ENCODE measurements at regions not wholly inside any gene's neighbourhood (a gene's known extent, or its start where the extent isn't known, plus 50 kb on each side); places are given as distances from the start of the nearest gene placed in this dataset.

DNA sequence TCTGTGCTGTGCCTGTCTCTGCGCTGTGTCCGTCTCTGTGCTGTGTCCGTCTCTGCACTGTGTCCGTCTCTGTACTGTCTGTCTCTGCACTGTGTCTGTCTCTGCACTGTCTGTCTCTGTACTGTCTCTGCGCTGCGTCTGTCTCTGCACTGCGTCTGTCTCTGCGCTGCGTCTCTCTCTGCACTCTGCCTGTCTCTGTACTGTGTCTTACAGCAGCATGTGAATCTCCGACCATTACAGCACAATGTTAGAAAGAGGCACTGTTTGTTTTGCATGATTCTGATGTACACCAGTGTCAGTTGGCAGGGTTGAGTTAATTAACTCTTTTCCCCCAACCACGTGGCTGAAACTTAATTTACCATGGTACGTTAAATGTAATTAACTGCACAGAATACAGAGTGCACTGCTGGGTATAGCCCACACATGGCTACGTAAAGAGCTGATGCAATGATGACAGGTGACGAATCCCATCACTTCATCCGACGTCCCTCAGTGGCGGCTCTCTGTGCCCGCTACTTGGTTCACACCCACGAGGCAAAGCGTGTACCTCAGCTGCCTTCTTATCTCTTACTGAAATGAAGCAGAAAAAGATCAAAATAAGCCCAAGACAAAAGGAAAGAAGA lies 127.7 kb upstream of the SFSWAP start:
- FAIRE-seq (no peak), DNase-seq (ENCODE audit: insufficient read length, low spot score) (no peak)
- TF ChIP-seq TAF1 (IDR thresholded peaks at IDR 0.05; ENCODE audit: low read depth, low read length) (no peak), POU2F2 (IDR thresholded peaks at IDR 0.05; ENCODE audit: low read depth, low read length) (no peak), POLR2A (IDR thresholded peaks at IDR 0.05; ENCODE audit: low read depth, low read length) (no peak), SPI1 (IDR thresholded peaks at IDR 0.05; ENCODE audit: low read depth, low read length) (no peak), POLR2AphosphoS5 (IDR thresholded peaks at IDR 0.05; ENCODE audit: low read depth, low read length) (no peak), PAX5 (IDR thresholded peaks at IDR 0.05; ENCODE audit: insufficient read depth, low read length, severe bottlenecking) (no peak)

DNA sequence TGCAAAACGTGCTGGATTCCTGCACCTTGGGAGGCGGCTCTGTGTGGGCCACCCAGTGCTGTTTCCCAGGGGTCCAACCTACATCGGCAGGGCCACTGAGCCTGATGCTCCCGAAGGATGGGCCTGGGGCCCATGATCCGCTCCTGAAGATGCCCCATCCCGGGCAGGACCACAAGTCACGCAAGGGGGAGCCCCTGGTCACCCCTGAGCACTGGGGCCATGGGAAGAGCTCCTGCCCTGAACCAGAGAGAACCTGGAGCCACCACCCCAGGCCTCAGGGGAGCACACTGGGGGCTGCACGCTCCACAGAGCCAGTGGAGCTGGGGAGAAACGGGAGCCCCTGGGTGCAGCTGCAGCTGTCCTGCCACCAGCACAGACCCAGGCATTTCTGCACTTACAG lies 124.6 kb upstream of the SFSWAP start:
- DNase-seq (ENCODE audit: insufficient read length, low spot score) (no peak), FAIRE-seq (no peak)
- TF ChIP-seq POLR2A (IDR thresholded peaks at IDR 0.05; ENCODE audit: low read depth, low read length) = no peak
- TF ChIP-seq PAX5 (IDR thresholded peaks at IDR 0.05; ENCODE audit: insufficient read depth, low read length, severe bottlenecking) = no peak

DNA sequence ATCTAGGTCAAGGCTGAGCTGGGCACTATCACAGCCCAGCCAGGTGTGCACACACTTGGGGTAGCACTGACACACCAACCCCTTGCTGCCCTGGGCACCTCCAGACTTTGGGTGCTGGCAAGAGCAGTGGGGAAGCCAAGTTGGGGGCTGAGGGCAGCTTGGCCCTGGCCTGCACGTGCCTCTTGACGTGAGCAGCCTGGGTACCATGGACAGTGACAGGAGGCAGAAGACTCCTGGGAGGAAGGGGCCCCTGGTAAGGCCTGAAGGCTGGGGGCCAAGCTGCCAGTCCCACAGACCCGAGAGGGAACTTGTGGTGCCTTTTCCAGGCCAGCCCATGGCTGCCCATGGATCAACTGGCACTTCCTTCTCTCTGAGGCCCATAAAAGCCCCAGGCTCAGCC lies 124.1 kb upstream of the SFSWAP start:
- FAIRE-seq = no peak
- DNase-seq (ENCODE audit: insufficient read length, low spot score) = no peak

DNA sequence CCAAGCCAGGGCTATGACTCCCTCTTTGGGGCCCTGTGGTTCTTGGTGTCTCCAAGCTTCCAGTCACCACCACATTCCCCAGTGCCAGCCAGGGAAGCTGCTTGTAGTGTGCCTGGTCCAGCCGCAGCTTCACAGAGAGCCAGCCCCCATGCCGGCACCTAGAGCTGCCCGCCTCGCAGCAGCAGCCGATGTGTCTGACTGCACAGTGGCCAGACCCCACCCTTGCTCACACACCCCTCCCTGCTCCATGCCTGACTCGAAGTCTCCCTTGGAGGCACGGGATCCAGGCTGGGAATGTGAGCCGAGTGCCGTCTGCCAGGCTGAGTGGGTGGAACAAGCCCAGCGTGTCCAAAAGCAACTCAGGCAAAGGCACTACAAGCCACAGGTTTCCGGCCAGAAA lies 123.3 kb upstream of the SFSWAP start:
- no peak for TF ChIP-seq TAF1 (IDR thresholded peaks at IDR 0.05; ENCODE audit: low read depth, low read length)
- DNase-seq (ENCODE audit: insufficient read length, low spot score) = no peak
- FAIRE-seq = no peak

More for the DNA sequence above, 124.1 kb upstream of the SFSWAP start:
- no peak for TF ChIP-seq POLR2A (IDR thresholded peaks at IDR 0.05; ENCODE audit: low read depth, low read length)
- no peak for TF ChIP-seq SPI1 (IDR thresholded peaks at IDR 0.05; ENCODE audit: low read depth, low read length)
- TF ChIP-seq POU2F2 (IDR thresholded peaks at IDR 0.05; ENCODE audit: low read depth, low read length) = no peak
- no peak for TF ChIP-seq POLR2AphosphoS5 (IDR thresholded peaks at IDR 0.05; ENCODE audit: low read depth, low read length)
- no peak for TF ChIP-seq PAX5 (IDR thresholded peaks at IDR 0.05; ENCODE audit: insufficient read depth, low read length, severe bottlenecking)
- no peak for TF ChIP-seq TAF1 (IDR thresholded peaks at IDR 0.05; ENCODE audit: low read depth, low read length)

DNA sequence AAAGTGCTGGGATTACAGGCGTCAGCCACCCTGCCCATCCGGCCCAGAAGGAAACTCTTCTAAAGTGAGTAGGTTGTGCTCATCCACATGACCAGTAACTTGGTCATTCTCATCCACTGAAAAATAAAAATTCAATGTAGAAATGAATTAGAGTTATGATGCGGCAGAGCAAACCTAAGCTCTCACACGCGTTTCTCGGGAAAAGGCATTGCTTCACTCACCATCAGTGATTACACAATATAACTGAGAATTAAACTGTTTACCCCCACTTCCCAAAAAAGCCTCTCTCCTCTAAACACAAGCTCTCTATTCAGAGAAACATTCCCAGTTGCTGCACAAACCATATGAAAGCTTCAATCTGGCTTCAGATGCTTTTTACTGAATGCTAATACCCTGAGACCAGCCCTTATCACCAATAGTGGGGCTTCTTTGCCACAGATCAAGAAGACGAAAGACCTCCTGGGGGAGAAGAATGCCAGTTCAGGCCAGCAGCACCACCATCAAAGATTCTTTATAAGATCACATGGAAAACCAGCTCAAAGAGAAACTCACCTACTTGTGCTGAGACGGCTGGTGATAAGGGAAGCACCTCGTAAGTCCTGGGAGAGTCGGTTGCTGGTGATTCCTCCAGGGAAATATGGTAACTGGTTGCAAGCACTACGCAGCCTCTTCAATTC lies 121.5 kb upstream of the SFSWAP start:
- TF ChIP-seq POLR2A (IDR thresholded peaks at IDR 0.05; ENCODE audit: low read depth, low read length) = no peak
- no peak for TF ChIP-seq POLR2AphosphoS5 (IDR thresholded peaks at IDR 0.05; ENCODE audit: low read depth, low read length)
- no peak for TF ChIP-seq PAX5 (IDR thresholded peaks at IDR 0.05; ENCODE audit: insufficient read depth, low read length, severe bottlenecking)
- TF ChIP-seq POU2F2 (IDR thresholded peaks at IDR 0.05; ENCODE audit: low read depth, low read length) = no peak
- TF ChIP-seq TAF1 (IDR thresholded peaks at IDR 0.05; ENCODE audit: low read depth, low read length) = no peak
- no peak for TF ChIP-seq SPI1 (IDR thresholded peaks at IDR 0.05; ENCODE audit: low read depth, low read length)
- FAIRE-seq (no peak), DNase-seq (ENCODE audit: insufficient read length, low spot score) (no peak)

DNA sequence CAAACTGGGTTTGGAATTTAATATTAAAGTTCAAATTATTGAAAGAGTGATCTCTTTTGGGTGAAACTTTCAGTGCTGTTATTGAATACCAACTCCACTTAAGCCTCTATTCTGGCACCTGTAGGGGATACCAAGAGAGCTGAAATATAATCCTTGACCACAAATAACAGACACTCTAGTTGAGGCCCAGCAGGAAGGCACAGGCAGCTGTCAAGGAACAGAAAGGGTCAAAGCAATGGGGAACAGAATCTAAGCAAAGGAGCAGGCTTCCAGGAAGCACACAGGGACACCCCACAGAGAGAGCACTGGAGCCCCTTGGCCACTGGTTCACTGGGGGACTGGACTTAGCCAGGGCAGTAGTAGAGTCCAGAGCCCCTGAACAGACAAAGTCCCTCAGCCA lies 120.9 kb upstream of the SFSWAP start:
- DNase-seq (ENCODE audit: insufficient read length, low spot score) (no peak), FAIRE-seq (no peak)
- TF ChIP-seq POU2F2 (IDR thresholded peaks at IDR 0.05; ENCODE audit: low read depth, low read length) (no peak), TAF1 (IDR thresholded peaks at IDR 0.05; ENCODE audit: low read depth, low read length) (no peak)

DNA sequence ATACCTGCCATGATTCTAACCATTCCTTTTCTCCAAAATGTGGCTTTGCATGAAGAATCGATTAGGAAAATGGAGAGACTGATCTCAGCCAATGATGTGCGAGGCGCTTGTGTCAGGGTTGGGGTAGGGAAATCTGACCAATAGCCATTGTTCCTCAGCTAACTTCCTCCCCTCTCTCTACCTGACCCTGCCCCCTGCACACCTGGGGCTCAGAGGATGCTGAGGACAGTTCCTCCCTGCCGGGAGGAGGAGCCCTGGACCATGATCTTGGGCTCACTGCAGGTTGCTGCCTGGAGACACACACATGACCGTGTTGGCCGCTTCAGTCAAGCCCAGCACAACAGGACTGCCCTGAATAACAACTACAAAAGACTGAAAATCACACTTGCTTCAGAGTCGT lies 119.8 kb upstream of the SFSWAP start:
- FAIRE-seq = no peak
- DNase-seq (ENCODE audit: insufficient read length, low spot score) = no peak

DNA sequence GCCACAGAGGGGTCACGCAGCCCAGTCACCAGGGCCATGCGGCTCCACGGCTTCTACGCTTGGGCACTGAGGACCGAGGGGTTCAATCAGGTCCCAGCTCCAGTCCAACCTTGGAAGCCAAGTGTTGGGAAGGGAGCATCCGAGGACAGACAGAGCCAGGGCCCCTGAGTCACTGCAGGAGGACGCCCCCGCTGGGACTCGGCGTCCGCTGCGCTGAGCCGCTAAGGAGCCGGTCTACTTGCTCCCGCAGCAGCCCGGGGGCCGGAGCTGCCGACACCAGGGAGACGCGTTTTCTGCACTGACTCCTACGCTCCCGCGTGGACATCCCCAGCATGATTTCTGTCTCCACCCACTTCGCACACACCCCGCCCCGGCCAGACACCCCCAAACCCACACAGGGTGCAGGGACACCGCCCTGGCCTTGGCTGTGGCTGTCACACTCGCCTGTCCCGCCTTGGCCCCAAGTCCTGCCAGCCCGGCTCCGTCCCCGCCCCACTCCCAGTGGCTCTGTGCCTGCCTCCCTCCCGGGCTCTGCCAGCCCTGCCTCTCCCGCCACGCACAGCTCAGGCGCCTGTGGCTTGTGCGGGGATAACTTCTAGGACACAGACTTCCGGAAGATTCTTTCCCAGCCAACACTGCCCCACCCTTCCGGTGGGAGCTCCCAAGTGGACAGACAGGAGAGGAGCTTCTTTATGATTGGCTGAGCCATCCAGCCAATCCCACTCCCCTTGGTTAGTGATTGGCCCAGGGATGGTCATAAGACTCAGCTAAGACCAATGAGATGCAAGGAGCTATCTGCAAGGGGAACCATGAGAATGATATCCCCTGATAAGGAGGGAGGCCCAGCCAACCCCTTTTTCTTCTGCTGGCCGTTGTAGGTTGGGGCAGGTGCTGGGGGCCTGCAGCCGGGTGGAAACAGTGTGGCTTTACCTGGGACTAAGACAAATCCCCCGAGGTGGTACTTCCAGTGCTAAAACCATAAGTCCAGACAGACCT lies 118.9 kb upstream of the SFSWAP start:
- no peak for FAIRE-seq
- TF ChIP-seq PAX5 (IDR thresholded peaks at IDR 0.05; ENCODE audit: insufficient read depth, low read length, severe bottlenecking) (no peak), POLR2A (IDR thresholded peaks at IDR 0.05; ENCODE audit: low read depth, low read length) (no peak), TAF1 (IDR thresholded peaks at IDR 0.05; ENCODE audit: low read depth, low read length) (no peak), SPI1 (IDR thresholded peaks at IDR 0.05; ENCODE audit: low read depth, low read length) (no peak), POLR2AphosphoS5 (IDR thresholded peaks at IDR 0.05; ENCODE audit: low read depth, low read length) (no peak), POU2F2 (IDR thresholded peaks at IDR 0.05; ENCODE audit: low read depth, low read length) (no peak)
- DNase-seq (ENCODE audit: insufficient read length, low spot score) = no peak

More for the DNA sequence above, 119.8 kb upstream of the SFSWAP start:
- no peak for TF ChIP-seq TAF1 (IDR thresholded peaks at IDR 0.05; ENCODE audit: low read depth, low read length)
- no peak for TF ChIP-seq POLR2AphosphoS5 (IDR thresholded peaks at IDR 0.05; ENCODE audit: low read depth, low read length)

DNA sequence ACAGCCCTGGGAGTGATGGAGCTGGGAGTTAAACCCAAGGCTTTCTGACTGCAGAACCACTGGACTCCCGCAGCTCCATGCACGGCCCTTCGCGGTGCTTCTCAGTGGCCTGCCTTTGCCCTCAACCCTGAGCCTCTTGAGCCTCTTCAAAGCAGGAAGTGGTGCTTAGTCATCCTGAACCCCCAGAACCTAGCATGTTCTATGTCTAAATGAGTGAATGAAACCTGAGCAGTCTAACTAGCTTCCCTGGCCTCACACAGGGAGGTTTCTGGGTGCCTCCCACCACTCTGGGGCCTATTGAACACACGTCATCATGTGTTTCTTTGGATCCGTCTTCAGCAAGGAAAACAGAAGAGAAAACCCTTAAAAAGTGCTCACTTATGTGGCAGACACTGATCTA lies 117.9 kb upstream of the SFSWAP start:
- FAIRE-seq = peak; percentile 94
- peak; percentile 78 for DNase-seq (ENCODE audit: insufficient read length, low spot score)
- TF ChIP-seq TAF1 (IDR thresholded peaks at IDR 0.05; ENCODE audit: low read depth, low read length) = no peak
- TF ChIP-seq SPI1 (IDR thresholded peaks at IDR 0.05; ENCODE audit: low read depth, low read length) = peak; percentile 65
- TF ChIP-seq POLR2A (IDR thresholded peaks at IDR 0.05; ENCODE audit: low read depth, low read length) = no peak
- TF ChIP-seq POLR2AphosphoS5 (IDR thresholded peaks at IDR 0.05; ENCODE audit: low read depth, low read length) = no peak
- TF ChIP-seq POU2F2 (IDR thresholded peaks at IDR 0.05; ENCODE audit: low read depth, low read length) = no peak
- peak; percentile 78 for TF ChIP-seq PAX5 (IDR thresholded peaks at IDR 0.05; ENCODE audit: insufficient read depth, low read length, severe bottlenecking)

DNA sequence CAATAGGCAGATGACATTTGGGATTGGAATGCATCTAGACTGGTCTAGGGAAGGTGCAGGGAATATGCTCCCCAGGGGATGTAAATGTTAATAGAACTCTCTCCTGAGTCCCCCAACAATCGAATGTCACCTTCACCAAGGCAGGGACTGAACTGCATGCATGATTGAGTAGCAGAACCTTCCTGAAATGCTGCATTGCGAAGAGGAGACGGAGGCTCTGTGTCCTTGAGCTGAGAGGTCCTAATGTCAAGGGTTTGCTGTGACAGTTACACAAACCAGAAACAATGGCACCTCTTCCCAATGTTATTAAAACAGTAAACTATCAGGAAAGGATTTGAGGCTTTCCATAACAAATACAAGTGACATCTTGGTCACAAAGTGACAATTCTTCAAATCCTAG lies 117.5 kb upstream of the SFSWAP start:
- FAIRE-seq (peak; percentile 52), DNase-seq (ENCODE audit: insufficient read length, low spot score) (no peak)
- TF ChIP-seq TAF1 (IDR thresholded peaks at IDR 0.05; ENCODE audit: low read depth, low read length) (no peak), POU2F2 (IDR thresholded peaks at IDR 0.05; ENCODE audit: low read depth, low read length) (no peak), SPI1 (IDR thresholded peaks at IDR 0.05; ENCODE audit: low read depth, low read length) (no peak), POLR2A (IDR thresholded peaks at IDR 0.05; ENCODE audit: low read depth, low read length) (no peak), POLR2AphosphoS5 (IDR thresholded peaks at IDR 0.05; ENCODE audit: low read depth, low read length) (no peak), PAX5 (IDR thresholded peaks at IDR 0.05; ENCODE audit: insufficient read depth, low read length, severe bottlenecking) (no peak)

Measured in GM12891 (cell line).